RWPE2 (cell line): ENCODE measurements at regions not wholly inside any gene's neighbourhood (a gene's known extent, or its start where the extent isn't known, plus 50 kb on each side); places are given as distances from the start of the nearest gene placed in this dataset.

ENCODE experiments used
- ATAC-seq: fragments of 200-7000 bp; cut with Tn5 transposase; 3 replicates; pipeline ENCODE4 v1.9.1; 2021; ENCODE audit warnings: low read depth
- DNase-seq: peaks from one replicate; pipeline ENCODE4 v3.0.0-alpha.2; 2020; ENCODE audit warnings: low spot score
- H3K27ac ChIP-seq: fragments of 450-650 bp; 2 replicates; pipeline ENCODE4 v1.5.1; 2017; ENCODE audit warnings: mild to moderate bottlenecking; ENCODE audit not compliant: poor library complexity, severe bottlenecking
- H3K27me3 ChIP-seq: fragments of 250-450 bp; sonication (Bioruptor Pico); 2 replicates; pipeline ENCODE4 v1.5.1; 2021; ENCODE audit warnings: mild to moderate bottlenecking, moderate library complexity; ENCODE audit not compliant: insufficient read depth, poor library complexity, severe bottlenecking
- H3K36me3 ChIP-seq: fragments of 250-450 bp; sonication (Bioruptor Pico); 2 replicates; pipeline ENCODE4 v1.5.1; 2020; ENCODE audit warnings: low read depth, mild to moderate bottlenecking, moderate library complexity
- H3K4me1 ChIP-seq: fragments of 250-450 bp; sonication (Bioruptor Pico); 2 replicates; pipeline ENCODE4 v1.5.1; 2021; ENCODE audit warnings: mild to moderate bottlenecking, moderate library complexity; ENCODE audit not compliant: insufficient read depth, poor library complexity, severe bottlenecking
- H3K4me3 ChIP-seq: fragments of 250-450 bp; sonication (Bioruptor Pico); 2 replicates; pipeline ENCODE4 v1.5.1; 2021; ENCODE audit warnings: mild to moderate bottlenecking, moderate library complexity; ENCODE audit not compliant: severe bottlenecking
- H3K9me3 ChIP-seq: fragments of 250-450 bp; sonication (Bioruptor Pico); 2 replicates; pipeline ENCODE4 v1.5.1; 2021; ENCODE audit warnings: mild to moderate bottlenecking, moderate library complexity; ENCODE audit not compliant: severe bottlenecking
- CTCF ChIP-seq: fragments of 450-650 bp; IDR thresholded peaks from one replicate; pipeline ENCODE4 v1.5.1; 2017; ENCODE audit warnings: mild to moderate bottlenecking, moderate library complexity; ENCODE audit not compliant: poor library complexity, severe bottlenecking

- Histone ChIP-seq H3K27ac (no peak overlapping the region), H3K4me3 (no peak overlapping the region), H3K36me3 (no peaks in the 10 kb centered on the region), H3K4me1 (no peaks in the 10 kb centered on the region), H3K9me3 (no peaks in the 10 kb centered on the region), H3K27me3 (no peaks in the 10 kb centered on the region)
- ATAC-seq (peak; percentile 63; the same call in 2 of the 3 replicates), DNase-seq (no peak)
- peak; percentile 38 for TF ChIP-seq CTCF
Measured at GRCh38 chr6:94323853-94324252, 904.5 kb upstream of the EPHA7 start.

GRCh38 chr6:94300424-94301144 is 881.2 kb upstream of the EPHA7 start:
- Histone ChIP-seq H3K36me3 (no peaks in the 10 kb centered on the region), H3K4me1 (no peaks in the 10 kb centered on the region), H3K27me3 (no peaks in the 10 kb centered on the region), H3K27ac (no peak overlapping the region), H3K9me3 (no peaks in the 10 kb centered on the region), H3K4me3 (no peak overlapping the region)
- no peak for TF ChIP-seq CTCF
- ATAC-seq: no peak
- DNase-seq: no peak

GRCh38 chr6:94289131-94289530 is 869.8 kb upstream of the EPHA7 start:
- no peak for TF ChIP-seq CTCF
- ATAC-seq (no peak), DNase-seq (no peak)
- no peak overlapping the region for H3K4me3 ChIP-seq
- H3K27me3 ChIP-seq: peaks cover 10% of the 10 kb centered on the region
- H3K27ac ChIP-seq: no peak overlapping the region
- no peaks in the 10 kb centered on the region for H3K4me1 ChIP-seq
- H3K36me3 ChIP-seq: no peaks in the 10 kb centered on the region
- no peaks in the 10 kb centered on the region for H3K9me3 ChIP-seq

- H3K4me3 ChIP-seq: no peak overlapping the region
- no peaks in the 10 kb centered on the region for H3K27me3 ChIP-seq
- ATAC-seq (no peak), DNase-seq (no peak)
- no peaks in the 10 kb centered on the region for H3K36me3 ChIP-seq
- H3K4me1 ChIP-seq: no peaks in the 10 kb centered on the region
- TF ChIP-seq CTCF: no peak
- H3K27ac ChIP-seq: no peak overlapping the region
- H3K9me3 ChIP-seq: no peaks in the 10 kb centered on the region
Measured at GRCh38 chr6:94278146-94278545, 858.8 kb upstream of the EPHA7 start.

GRCh38 chr6:94272327-94272726 is 853.0 kb upstream of the EPHA7 start:
- Histone ChIP-seq H3K9me3 (no peaks in the 10 kb centered on the region), H3K27me3 (peaks cover 3% of the 10 kb centered on the region), H3K4me1 (no peaks in the 10 kb centered on the region), H3K36me3 (no peaks in the 10 kb centered on the region), H3K27ac (no peak overlapping the region), H3K4me3 (no peak overlapping the region)
- TF ChIP-seq CTCF: no peak
- DNase-seq (no peak), ATAC-seq (no peak)
